HG03457 (cell line): ENCODE measurements at regions not wholly inside any gene's neighbourhood (a gene's known extent, or its start where the extent isn't known, plus 50 kb on each side); places are given as distances from the start of the nearest gene placed in this dataset.
"Not testable (repeated sequence)": the region's sequence is repeated elsewhere in the genome, so short reads cannot be mapped to it uniquely, and the experiment has no call there.

Experiments
- ATAC-seq: cut with Tn5 transposase; IDR thresholded peaks from one replicate; pipeline ENCODE4 v1.9.1; 2021; ENCODE audit warnings: moderate number of reproducible peaks; ENCODE audit not compliant: unreplicated experiment

DNA sequence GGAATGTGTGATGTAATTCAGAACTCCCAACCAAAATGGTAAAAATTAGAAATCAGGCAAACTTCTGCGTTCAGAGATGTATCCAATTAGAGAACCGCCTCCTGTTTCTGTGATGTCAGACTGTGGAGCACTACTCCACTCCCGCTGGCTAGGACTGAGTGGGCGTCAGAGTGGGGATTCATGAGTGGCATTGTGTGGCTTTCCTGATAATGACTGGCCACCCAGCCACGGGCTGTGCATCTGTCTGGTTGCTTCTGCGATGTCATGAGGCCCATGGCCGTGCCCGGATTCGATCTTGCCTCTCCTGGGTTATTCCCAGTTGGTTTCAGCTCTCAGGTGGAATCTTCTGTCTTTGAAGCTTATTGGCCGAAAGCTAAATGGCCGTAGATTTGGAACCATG is 87.1 kb upstream of the KCNA1 start:
- ATAC-seq, result no peak

DNA sequence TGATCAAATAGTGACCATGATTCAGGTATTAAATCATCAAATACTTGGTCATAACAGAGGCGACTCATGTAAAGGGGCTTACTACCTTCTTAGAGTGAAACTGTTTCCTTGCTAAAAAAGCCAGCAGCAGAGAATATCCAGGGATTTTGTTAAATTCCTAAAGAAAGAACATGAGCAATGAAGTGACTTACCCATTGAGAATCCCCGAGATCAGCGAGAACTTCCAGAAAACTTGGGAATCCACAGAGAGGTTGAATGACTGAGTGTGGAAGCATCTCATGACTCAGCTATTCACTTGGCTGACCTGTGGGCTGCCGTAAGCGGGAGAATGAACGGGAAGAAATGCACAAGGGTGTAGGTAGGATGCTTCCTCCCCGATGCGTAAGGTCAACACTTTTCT is 85.3 kb upstream of the KCNA1 start:
- ATAC-seq, result no peak

DNA sequence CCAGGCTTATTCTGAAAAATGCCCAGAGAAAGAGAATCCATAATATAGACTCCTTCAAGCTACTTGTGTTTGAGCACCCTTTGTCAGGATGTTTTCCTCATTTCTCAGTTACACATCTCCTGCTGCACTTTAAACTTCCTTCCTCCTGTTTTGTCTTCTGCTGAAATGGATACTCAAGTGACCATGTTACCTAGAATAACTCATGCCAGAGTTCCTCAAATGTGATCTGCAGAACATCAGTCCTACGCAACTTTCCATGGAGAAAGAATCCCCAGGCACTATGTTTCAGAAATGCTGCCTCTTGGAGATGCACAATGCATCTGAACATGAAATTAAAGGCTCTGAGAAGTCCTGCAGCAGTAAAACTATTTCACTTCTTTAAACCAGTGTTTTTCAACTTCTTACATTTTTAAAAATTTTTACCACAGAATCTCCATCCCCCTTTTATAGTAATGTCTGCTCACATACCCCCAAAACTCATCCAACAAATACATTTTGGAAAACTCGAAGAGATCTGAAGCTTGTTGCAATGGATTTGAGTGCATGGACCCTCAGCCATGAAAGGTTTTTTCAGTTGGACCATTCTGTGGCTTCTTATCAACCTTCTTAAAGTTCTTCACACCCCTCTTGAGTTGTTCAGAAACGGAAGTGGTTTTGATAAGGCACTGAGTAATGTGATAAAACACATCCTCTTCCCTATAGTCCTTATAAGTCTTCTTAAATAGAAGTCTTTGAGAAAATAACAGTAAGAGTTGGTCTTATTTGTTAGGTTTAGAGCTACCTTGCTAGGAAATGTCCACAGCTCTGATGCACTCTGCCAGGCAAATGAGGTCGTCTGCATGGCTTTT is 84.5 kb upstream of the KCNA1 start:
- ATAC-seq, result no peak

DNA sequence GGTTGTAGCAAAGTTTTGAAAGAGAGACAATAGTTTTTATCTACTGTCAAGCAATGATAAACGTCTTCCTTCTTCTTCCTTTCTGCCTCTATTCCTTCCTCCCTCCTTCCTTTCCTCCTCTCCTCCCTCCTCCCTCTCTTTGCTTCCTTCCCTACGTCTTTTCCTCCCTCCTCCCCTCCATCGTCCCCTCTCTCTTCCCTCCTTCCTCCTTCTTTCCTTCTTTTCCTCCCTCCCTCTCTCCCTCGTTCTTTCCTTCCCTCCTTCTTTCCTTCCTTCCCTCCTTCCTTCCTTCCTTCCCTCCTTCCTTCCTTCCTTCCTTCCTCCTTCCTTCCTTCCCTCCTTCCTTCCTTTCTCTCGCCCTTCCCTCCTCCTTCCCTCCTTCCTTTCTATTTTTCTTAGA is 82.8 kb upstream of the KCNA1 start:
- ATAC-seq, result no peak

DNA sequence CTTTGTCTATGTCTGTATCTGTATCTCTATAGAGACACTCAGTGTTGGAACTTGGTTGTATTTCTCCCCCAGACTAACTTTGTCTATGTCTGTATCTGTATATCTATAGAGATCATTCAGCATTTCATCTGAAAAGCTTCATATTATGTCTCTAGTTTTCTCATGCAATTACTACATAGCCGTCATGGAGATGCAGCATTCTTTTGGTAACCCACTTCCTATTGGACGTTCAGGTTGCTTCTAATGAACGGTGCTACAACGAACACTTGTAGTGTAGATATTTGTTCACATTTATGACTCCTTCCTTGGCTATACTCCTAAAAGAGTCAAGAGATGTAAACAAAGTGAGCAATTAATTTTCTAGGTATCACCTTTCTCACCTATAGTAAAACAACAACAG is 81.5 kb upstream of the KCNA1 start:
- no peak for ATAC-seq

DNA sequence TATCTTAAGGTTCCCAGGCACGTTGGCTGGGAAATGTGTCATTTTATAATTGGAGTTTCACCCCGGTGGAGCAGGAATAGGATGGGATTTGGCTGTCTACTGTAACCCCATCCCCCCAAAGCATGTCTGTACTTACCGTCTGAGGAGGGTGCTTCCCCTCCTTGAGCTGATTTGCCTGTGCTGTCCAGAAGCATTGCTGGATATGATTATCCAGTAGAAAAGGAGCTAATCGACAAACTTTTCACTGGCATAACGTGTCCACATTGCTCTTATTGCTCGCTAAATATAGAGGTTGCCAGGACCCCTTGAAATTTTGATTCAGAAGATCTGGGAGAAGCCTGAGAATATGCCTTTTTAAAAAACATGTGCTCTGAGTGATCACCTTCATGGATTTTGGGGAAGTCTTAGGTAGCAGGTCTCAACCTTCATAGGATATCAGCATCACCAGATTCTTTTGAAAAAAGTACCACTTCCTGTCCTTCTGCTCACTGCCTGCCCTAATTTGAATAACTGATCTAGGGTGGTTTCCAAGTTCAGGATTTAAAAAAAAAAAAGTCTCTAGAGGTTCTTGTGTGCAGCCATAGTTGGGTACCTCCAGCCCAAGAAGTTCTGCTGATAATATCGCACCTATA is 80.4 kb upstream of the KCNA1 start:
- peak; percentile 71 for ATAC-seq

DNA sequence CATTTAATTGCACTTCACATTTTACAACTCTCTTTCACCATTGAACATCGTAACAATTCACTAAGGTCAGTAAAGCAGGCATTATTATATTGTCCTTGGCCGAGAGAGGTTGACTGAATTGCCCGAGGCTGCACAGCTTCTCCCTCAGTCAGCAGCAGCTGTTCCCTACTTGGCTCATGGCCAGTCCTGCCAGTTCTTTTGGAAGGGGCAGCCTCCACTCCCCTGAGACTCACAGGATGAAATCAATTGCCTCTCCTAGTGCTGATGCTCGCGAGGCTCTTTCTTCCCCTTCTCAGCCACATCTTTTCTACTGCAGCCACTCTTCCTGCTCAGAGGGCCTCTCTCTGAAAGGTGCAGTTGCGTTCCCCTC is 79.9 kb upstream of the KCNA1 start:
- ATAC-seq, result peak; percentile 24

DNA sequence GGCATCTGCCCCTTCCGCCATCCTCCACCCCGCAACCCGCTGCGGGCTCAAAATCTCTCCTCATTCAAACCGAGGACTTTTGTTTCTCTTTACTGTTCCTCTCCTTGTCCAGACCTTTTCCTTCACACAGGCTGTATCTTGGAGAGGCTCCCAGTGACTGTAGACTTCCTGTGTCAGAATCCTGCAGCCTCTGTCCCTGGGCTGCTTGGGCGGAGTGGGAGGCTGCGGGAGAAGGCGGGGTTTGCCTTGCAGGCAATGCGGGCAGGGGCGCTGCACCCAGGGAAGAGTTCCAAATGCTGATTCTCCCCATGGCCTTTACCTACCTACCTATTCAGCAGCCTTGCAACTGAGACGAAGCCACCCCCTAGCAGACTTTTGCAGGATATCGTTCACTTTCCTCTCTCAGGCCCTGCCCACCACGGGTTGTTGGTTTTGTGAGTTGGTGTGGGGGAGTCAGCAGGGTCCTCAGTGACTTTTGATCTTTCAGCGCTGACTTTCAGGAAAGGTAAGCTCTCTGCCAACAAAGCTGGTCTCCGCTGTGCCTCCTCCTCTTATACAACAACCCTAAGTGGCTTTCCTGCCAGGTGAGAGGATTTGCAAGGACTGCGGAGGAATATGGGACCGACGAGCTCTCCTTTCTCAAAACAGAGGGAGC is 79.0 kb upstream of the KCNA1 start:
- ATAC-seq, result no peak

DNA sequence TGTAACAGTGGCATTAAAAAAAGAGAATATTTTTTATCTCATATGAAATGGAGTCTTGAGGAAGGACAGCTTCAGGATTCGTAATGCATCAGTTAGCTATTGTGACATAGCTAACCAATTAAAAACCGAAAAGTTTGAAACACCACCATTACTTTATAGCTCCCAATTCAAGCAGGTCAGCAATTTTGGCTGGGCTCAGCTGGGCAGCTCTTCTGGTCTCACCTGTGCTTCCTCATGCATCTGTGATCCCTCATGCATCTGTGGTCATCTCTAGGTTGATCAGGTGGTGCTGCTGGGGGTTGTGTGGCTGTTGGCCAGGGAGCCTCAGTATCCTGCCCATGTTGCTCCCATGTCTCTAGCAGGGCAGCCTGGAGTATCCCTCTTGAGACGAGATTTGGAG is 76.7 kb upstream of the KCNA1 start:
- ATAC-seq, result no peak

DNA sequence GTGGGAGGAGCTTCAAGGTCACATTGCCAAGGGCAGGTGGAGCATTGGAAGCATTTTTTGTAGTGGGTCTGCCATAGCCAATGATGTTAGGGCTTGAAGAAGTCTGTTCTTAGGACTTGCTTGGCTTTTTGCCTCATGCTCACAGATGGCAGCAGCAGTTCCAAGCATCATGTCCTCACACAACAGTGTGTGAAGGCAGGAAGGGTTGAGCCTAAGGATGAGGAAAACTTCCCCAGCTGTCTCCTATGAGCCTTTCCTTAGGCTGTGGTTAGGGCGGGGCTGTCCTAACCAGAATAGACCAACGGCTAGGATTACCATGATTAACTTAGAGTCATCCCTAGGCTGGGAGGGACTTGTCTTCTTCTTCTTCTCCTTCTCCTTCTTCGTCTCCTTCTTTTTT is 76.2 kb upstream of the KCNA1 start:
- no peak for ATAC-seq

DNA sequence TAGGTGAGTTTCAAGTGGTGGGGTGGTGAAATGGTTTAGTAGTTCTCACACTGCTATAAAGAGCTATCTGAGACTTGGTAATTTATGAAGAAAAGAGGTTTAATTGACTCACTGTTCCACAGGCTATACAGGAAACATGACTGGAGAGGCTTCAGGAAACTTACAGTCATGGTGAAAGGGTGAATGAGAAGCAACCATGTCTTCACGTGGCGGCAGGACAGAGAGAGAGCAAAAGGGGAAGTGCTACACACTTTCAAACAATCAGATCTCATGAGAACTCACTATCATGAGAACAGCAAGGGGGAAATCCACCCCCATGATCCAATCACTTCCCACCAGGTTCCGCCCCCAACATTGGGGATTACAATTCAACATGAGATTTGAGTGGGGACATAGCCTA is 67.3 kb upstream of the KCNA1 start:
- ATAC-seq, result not testable (repeated sequence)

DNA sequence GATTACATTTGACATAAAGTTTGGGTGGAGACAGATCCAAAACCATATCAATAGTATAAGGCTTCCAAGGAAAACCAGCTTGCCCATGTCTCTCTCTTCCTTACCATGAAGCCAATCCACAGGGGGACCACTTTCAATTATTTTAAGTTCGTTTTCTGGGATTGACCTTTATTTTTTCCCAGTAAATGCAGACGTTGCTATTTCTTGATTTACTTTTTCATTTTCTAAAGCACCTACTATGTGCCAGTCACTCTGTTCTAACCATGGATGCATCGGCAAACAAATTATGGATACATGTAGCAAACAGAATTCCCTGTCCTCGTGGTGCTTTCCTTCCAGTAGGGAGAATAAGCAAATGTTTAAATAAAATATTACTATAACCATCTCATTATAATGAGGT is 65.8 kb upstream of the KCNA1 start:
- ATAC-seq, result no peak

DNA sequence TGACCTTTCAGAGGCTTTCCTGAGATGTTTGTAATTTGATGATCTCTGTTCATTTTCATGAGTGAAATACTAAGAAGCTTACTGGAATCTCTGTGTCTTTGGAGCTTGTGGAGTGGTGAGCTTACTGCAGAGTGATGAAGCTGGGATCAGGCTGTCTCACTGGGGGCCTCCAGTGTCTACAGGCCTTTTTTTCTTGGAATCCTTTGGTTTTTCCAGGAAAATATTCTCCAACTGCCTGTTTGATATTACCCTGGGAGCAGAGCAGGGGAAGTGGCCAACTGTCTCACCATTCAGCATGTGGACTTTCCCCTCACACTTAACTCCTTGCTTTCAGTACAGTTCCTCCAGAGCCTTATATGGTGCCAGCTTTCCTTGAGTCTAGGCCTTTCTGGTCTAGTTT is 62.0 kb upstream of the KCNA1 start:
- ATAC-seq, result no peak

DNA sequence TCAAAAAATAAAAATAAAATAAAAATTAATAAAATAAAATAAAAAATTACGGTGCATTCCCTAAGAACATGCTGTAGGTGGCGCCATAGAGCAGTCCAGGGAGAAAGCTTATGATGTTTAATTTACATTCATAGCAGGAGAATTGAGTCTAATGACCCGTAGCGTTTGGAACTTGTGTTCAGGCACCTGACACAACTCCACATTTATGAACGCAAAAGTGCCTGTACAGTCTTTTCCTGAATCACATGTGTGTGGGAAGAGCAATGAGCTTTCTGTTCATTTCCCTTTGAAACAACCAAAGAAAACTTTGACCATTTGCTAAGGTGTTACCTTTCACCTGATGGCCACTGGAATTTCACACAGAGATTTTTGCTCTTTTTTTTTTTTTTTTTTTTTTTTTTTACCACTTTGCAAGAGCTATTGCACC is 60.6 kb upstream of the KCNA1 start:
- ATAC-seq, result no peak

DNA sequence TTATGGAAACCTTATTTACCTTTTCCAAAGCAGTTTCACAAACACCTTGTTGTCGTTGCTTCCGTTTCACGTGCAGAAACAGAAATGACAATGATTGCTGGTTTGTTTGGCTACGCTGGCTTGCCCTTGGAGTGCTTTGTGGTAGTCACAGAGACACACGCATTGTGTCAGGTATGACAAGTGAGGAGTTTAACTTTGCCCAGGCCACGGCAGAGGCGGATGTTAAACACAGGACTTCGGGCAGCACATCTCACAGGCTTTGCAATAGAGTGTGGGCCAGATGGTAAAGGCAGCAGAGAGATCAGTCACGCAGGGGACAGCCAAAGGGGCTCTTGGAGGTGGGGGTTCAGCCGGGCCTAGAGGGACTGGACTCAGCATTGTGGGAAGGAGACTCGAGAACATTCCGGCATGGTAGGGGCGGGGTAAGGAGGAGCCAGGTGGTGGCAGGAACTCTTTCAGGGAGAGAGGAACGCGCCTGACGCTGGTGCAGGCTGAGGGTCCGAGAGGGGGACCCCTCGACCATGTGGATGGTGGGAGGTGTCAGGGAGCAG is 59.8 kb upstream of the KCNA1 start:
- no peak for ATAC-seq

DNA sequence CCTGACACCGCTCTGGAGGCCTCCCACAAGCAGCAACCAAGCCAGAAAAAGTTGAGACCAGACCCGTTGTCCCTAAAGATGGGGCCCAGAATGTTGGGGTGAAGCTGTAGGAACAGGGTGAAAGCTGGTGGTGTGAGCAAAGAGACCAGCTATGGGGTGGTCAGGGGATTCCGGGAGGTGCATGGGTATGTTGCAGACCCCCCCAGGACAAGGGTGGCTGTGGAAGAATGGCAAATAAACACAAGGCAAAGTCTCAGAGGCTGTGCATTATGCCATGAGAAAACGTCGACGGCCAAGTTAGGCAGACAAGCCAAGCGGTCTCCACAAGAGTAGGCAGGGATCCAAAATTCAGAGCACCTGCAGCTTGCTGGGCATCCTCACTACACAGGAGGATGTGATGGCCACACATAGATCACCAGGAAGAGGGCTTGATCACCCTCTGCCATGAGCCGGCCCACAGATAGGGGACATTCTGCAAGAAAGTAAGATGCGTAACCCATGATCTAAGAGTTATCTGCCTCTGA is 58.8 kb upstream of the KCNA1 start:
- ATAC-seq, result no peak

DNA sequence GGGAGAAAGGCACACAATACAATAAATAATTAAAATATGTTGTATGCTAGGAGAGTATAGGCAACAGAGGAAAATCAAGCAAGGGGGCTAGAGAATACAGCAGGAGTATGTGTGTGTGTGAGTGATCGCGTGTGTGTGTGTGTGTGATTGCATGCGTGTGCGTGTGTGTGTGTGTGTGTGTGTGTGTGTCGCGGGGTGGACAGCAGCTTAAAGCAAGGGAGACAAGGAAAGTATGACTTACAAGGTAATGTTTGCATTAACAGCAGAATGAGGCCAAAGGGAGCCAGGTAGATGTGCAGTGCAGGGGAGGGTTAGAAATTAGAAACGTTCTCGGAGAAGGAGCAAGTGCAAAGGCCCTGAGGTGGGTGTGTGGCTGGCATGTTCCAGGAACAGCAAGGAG is 57.4 kb upstream of the KCNA1 start:
- ATAC-seq, result no peak

DNA sequence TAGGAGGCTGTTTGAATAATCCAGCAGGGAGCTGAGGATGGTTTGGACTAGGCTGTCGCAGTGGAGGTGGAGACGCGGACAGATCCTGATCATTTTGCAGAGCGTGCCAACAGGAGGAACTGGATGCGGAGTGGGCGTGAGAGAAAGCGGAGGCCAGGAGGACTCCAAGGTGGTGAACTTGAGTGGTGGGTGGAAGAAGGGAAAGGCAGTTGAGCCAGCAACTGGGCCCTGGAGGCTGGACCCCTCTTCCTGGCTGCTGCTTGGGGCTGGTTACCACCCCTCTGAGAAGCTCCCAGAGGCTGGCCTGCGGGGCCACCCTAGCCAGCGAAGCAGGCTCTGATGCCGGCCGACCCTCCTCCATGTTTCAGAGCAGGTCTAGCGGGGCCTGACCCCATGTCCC is 56.8 kb upstream of the KCNA1 start:
- no peak for ATAC-seq

DNA sequence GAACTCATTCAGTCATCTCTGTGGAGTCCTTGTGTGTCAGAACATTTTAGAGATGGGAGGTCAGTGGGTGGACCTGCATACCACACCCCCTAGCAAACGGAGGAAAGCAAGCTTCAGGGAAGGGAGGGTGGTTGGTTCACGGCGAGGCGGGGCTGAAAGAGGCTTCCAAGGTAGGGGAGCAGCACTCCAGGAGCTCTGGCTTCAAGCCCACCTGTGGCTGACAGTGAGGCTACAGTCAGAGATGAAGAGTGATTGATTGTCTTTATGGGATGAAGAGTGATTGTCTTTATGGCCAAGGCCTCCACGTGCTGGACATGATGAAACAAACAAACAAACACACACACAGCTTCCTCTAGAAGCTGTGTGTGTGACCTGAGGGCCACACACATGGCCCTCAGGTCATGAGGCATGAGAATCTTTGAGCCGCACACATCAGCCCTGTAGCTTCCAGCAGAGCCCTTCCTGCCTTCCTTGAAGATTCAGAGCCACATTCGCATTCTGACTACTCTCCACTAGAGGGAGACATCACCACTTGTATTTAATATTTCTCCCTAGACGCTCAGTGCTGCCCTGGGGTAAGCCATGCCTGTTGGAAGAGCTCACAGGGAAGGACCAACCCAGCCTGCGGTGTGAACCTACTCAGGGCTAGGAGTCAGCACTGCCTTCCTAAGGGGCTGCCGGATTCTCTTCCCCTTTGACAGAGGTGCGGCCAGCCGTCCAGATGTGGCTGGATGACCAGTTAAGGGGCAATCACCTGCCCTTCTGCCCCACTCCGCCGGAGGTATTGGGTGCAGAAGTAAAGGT is 54.4 kb upstream of the KCNA1 start:
- no peak for ATAC-seq

DNA sequence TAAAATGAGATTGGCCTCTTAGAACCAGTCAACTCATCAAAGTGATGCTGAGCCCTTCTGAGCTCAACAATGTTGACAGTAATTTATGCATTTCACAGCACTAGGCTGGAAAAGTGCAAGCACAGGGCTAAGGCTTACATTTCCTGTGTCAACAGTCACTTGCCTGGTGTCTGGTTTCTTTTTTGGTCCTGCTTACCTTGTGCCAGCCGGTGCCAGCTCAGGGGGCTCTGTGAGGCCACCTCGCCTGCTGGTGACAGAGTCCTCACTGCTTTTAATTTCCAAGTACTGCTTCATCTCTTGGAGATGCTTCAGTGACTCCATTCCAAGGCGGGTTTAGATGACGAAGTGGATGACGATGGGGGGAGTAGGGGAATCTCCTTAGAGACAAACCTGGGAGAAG is 53.1 kb upstream of the KCNA1 start:
- ATAC-seq, result no peak
